H1 (cell line): ENCODE measurements at regions not wholly inside any gene's neighbourhood (a gene's known extent, or its start where the extent isn't known, plus 50 kb on each side); places are given as distances from the start of the nearest gene placed in this dataset.

Source experiments
- KDM4A ChIP-seq: IDR thresholded peaks from one replicate; pipeline ENCODE4 v1.7.1; 2012; ENCODE audit warnings: low read depth, mild to moderate bottlenecking, moderate library complexity, low read length, inconsistent platforms; ENCODE audit not compliant: severe bottlenecking
- POLR2AphosphoS5 ChIP-seq: IDR thresholded peaks from 2 replicates; pipeline ENCODE4 v1.6.1; 2011; ENCODE audit warnings: low read depth, low read length
- TF ChIP-seq, protein P1 (sequence below): fragments of 300-600 bp; sonication (generic); IDR thresholded peaks from 2 replicates; pipeline ENCODE4 v1.7.1; 2012; ENCODE audit warnings: low read length, moderate library complexity, mild to moderate bottlenecking, inconsistent platforms; ENCODE audit not compliant: insufficient replicate concordance

DNA sequence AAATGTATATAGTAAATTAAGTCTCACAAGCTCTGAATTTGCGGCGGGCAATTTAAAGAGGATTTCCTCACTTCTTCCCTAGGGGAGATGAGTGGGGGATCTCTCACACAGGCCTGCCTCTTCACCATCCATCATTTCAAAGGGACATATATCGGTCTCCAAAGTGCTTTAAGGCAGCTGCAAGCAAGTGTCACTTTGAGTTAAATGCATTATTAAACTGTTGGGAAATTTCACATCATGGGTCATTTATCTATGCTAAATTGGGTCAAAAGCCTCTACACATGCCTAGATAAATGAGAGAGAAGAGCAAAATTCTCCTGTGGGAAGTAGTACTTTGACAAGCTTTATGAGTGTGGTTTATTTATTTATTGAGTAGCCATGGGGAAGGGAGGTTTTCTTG, 1106.1 kb upstream of the GOT2 start (continued):
- TF ChIP-seq, protein P1, sequence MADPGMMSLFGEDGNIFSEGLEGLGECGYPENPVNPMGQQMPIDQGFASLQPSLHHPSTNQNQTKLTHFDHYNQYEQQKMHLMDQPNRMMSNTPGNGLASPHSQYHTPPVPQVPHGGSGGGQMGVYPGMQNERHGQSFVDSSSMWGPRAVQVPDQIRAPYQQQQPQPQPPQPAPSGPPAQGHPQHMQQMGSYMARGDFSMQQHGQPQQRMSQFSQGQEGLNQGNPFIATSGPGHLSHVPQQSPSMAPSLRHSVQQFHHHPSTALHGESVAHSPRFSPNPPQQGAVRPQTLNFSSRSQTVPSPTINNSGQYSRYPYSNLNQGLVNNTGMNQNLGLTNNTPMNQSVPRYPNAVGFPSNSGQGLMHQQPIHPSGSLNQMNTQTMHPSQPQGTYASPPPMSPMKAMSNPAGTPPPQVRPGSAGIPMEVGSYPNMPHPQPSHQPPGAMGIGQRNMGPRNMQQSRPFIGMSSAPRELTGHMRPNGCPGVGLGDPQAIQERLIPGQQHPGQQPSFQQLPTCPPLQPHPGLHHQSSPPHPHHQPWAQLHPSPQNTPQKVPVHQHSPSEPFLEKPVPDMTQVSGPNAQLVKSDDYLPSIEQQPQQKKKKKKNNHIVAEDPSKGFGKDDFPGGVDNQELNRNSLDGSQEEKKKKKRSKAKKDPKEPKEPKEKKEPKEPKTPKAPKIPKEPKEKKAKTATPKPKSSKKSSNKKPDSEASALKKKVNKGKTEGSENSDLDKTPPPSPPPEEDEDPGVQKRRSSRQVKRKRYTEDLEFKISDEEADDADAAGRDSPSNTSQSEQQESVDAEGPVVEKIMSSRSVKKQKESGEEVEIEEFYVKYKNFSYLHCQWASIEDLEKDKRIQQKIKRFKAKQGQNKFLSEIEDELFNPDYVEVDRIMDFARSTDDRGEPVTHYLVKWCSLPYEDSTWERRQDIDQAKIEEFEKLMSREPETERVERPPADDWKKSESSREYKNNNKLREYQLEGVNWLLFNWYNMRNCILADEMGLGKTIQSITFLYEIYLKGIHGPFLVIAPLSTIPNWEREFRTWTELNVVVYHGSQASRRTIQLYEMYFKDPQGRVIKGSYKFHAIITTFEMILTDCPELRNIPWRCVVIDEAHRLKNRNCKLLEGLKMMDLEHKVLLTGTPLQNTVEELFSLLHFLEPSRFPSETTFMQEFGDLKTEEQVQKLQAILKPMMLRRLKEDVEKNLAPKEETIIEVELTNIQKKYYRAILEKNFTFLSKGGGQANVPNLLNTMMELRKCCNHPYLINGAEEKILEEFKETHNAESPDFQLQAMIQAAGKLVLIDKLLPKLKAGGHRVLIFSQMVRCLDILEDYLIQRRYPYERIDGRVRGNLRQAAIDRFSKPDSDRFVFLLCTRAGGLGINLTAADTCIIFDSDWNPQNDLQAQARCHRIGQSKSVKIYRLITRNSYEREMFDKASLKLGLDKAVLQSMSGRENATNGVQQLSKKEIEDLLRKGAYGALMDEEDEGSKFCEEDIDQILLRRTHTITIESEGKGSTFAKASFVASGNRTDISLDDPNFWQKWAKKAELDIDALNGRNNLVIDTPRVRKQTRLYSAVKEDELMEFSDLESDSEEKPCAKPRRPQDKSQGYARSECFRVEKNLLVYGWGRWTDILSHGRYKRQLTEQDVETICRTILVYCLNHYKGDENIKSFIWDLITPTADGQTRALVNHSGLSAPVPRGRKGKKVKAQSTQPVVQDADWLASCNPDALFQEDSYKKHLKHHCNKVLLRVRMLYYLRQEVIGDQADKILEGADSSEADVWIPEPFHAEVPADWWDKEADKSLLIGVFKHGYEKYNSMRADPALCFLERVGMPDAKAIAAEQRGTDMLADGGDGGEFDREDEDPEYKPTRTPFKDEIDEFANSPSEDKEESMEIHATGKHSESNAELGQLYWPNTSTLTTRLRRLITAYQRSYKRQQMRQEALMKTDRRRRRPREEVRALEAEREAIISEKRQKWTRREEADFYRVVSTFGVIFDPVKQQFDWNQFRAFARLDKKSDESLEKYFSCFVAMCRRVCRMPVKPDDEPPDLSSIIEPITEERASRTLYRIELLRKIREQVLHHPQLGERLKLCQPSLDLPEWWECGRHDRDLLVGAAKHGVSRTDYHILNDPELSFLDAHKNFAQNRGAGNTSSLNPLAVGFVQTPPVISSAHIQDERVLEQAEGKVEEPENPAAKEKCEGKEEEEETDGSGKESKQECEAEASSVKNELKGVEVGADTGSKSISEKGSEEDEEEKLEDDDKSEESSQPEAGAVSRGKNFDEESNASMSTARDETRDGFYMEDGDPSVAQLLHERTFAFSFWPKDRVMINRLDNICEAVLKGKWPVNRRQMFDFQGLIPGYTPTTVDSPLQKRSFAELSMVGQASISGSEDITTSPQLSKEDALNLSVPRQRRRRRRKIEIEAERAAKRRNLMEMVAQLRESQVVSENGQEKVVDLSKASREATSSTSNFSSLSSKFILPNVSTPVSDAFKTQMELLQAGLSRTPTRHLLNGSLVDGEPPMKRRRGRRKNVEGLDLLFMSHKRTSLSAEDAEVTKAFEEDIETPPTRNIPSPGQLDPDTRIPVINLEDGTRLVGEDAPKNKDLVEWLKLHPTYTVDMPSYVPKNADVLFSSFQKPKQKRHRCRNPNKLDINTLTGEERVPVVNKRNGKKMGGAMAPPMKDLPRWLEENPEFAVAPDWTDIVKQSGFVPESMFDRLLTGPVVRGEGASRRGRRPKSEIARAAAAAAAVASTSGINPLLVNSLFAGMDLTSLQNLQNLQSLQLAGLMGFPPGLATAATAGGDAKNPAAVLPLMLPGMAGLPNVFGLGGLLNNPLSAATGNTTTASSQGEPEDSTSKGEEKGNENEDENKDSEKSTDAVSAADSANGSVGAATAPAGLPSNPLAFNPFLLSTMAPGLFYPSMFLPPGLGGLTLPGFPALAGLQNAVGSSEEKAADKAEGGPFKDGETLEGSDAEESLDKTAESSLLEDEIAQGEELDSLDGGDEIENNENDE: no peak
- TF ChIP-seq KDM4A (no peak), POLR2AphosphoS5 (no peak)
